ENCODE measurements at regions not wholly inside any gene's neighbourhood (a gene's known extent, or its start where the extent isn't known, plus 50 kb on each side); places are given as distances from the start of the nearest gene placed in this dataset.

GRCh38 chr1:193366764-193367507 lies 180.5 kb upstream of the B3GALT2 start:
- Histone ChIP-seq H3K4me1 (no peaks in the 10 kb centered on the region), H3K4me3 (ENCODE audit: low read depth, low read length) (no peak overlapping the region), H3K27me3 (no peaks in the 10 kb centered on the region), H3K9me3 (no peaks in the 10 kb centered on the region), H3K36me3 (no peaks in the 10 kb centered on the region)
- TF ChIP-seq CTCF (IDR thresholded peaks at IDR 0.05; ENCODE audit: low read depth, low read length) = no peak
- DNase-seq = no peak

- no peaks in the 10 kb centered on the region for H3K4me1 ChIP-seq
- no peak for DNase-seq
- no peaks in the 10 kb centered on the region for H3K9me3 ChIP-seq
- no peaks in the 10 kb centered on the region for H3K27me3 ChIP-seq
- no peaks in the 10 kb centered on the region for H3K36me3 ChIP-seq
- H3K4me3 ChIP-seq (ENCODE audit: low read depth, low read length) = no peak overlapping the region
- no peak for TF ChIP-seq CTCF (IDR thresholded peaks at IDR 0.05; ENCODE audit: low read depth, low read length)
These were observed 179.6 kb upstream of the B3GALT2 start for GRCh38 chr1:193365966-193366365.

- H3K4me3 ChIP-seq (ENCODE audit: low read depth, low read length) = no peak overlapping the region
- TF ChIP-seq CTCF (IDR thresholded peaks at IDR 0.05; ENCODE audit: low read depth, low read length) = no peak
- H3K9me3 ChIP-seq = no peaks in the 10 kb centered on the region
- H3K4me1 ChIP-seq = no peaks in the 10 kb centered on the region
- no peak for DNase-seq
- H3K36me3 ChIP-seq = no peaks in the 10 kb centered on the region
- no peaks in the 10 kb centered on the region for H3K27me3 ChIP-seq
These were observed 173.2 kb upstream of the B3GALT2 start for GRCh38 chr1:193359631-193360030.

GRCh38 chr1:193358419-193358818 lies 172.0 kb upstream of the B3GALT2 start:
- Histone ChIP-seq H3K27me3 (no peaks in the 10 kb centered on the region), H3K9me3 (no peaks in the 10 kb centered on the region), H3K4me3 (ENCODE audit: low read depth, low read length) (no peak overlapping the region), H3K36me3 (no peaks in the 10 kb centered on the region), H3K4me1 (no peaks in the 10 kb centered on the region)
- no peak for DNase-seq
- TF ChIP-seq CTCF (IDR thresholded peaks at IDR 0.05; ENCODE audit: low read depth, low read length) = no peak

GRCh38 chr1:193356249-193356648 lies 169.8 kb upstream of the B3GALT2 start:
- H3K36me3 ChIP-seq = no peaks in the 10 kb centered on the region
- no peak for DNase-seq
- H3K27me3 ChIP-seq = no peaks in the 10 kb centered on the region
- no peaks in the 10 kb centered on the region for H3K4me1 ChIP-seq
- TF ChIP-seq CTCF (IDR thresholded peaks at IDR 0.05; ENCODE audit: low read depth, low read length) = no peak
- H3K4me3 ChIP-seq (ENCODE audit: low read depth, low read length) = no peak overlapping the region
- H3K9me3 ChIP-seq = no peaks in the 10 kb centered on the region

- no peaks in the 10 kb centered on the region for H3K36me3 ChIP-seq
- no peak for DNase-seq
- no peak for TF ChIP-seq CTCF (IDR thresholded peaks at IDR 0.05; ENCODE audit: low read depth, low read length)
- no peaks in the 10 kb centered on the region for H3K9me3 ChIP-seq
- no peak overlapping the region for H3K4me3 ChIP-seq (ENCODE audit: low read depth, low read length)
- no peaks in the 10 kb centered on the region for H3K4me1 ChIP-seq
- H3K27me3 ChIP-seq = no peaks in the 10 kb centered on the region
These were observed 169.2 kb upstream of the B3GALT2 start for GRCh38 chr1:193355626-193356025.
